Hepatic stellate cell (primary cell): ENCODE measurements at regions not wholly inside any gene's neighbourhood (a gene's known extent, or its start where the extent isn't known, plus 50 kb on each side); places are given as distances from the start of the nearest gene placed in this dataset.
"Not testable (repeated sequence)": the region's sequence is repeated elsewhere in the genome, so short reads cannot be mapped to it uniquely, and the experiment has no call there.

Experiments
- DNase-seq: peaks from one replicate; pipeline ENCODE4 v3.0.0; 2011; ENCODE audit warnings: low spot score

GRCh38 chr2:58429014-58429875 lies 188.1 kb upstream of the FANCL start:
- DNase-seq: no peak

GRCh38 chr2:58428096-58429013 lies 187.2 kb upstream of the FANCL start:
- no peak for DNase-seq

GRCh38 chr2:58427572-58428095 lies 186.5 kb upstream of the FANCL start:
- DNase-seq: no peak

- DNase-seq: no peak
These were observed 184.2 kb upstream of the FANCL start for GRCh38 chr2:58425368-58425767.

GRCh38 chr2:58419983-58420382 lies 178.9 kb upstream of the FANCL start:
- DNase-seq: no peak

GRCh38 chr2:58416696-58417095 lies 175.6 kb upstream of the FANCL start:
- DNase-seq: no peak

- DNase-seq: no peak
These were observed 173.4 kb upstream of the FANCL start for GRCh38 chr2:58414506-58414905.

- no peak for DNase-seq
These were observed 169.4 kb upstream of the FANCL start for GRCh38 chr2:58410549-58410948.

GRCh38 chr2:58407487-58407886 lies 166.4 kb upstream of the FANCL start:
- DNase-seq: no peak

- DNase-seq: no peak
These were observed 164.2 kb upstream of the FANCL start for GRCh38 chr2:58405341-58405740.

GRCh38 chr2:58401936-58402335 lies 160.8 kb upstream of the FANCL start:
- no peak for DNase-seq

GRCh38 chr2:58398406-58398805 lies 157.3 kb upstream of the FANCL start:
- DNase-seq: no peak

- no peak for DNase-seq
These were observed 146.6 kb upstream of the FANCL start for GRCh38 chr2:58387701-58388100.

- DNase-seq: not testable (repeated sequence)
These were observed 145.8 kb upstream of the FANCL start for GRCh38 chr2:58386904-58387303.

- DNase-seq: no peak
These were observed 137.0 kb upstream of the FANCL start for GRCh38 chr2:58378152-58378551.

- no peak for DNase-seq
These were observed 136.1 kb upstream of the FANCL start for GRCh38 chr2:58377181-58377580.

- DNase-seq: no peak
These were observed 135.5 kb upstream of the FANCL start for GRCh38 chr2:58376592-58376991.

- DNase-seq: no peak
These were observed 128.5 kb upstream of the FANCL start for GRCh38 chr2:58369594-58369993.

- no peak for DNase-seq
These were observed 123.0 kb upstream of the FANCL start for GRCh38 chr2:58364098-58364497.

- no peak for DNase-seq
These were observed 116.9 kb upstream of the FANCL start for GRCh38 chr2:58358026-58358425.

GRCh38 chr2:58357521-58357920 lies 116.4 kb upstream of the FANCL start:
- DNase-seq: no peak

GRCh38 chr2:58354230-58354629 lies 113.1 kb upstream of the FANCL start:
- DNase-seq: no peak

- no peak for DNase-seq
These were observed 109.4 kb upstream of the FANCL start for GRCh38 chr2:58350484-58350883.
